ENCODE measurements at regions not wholly inside any gene's neighbourhood (a gene's known extent, or its start where the extent isn't known, plus 50 kb on each side); places are given as distances from the start of the nearest gene placed in this dataset.

DNA sequence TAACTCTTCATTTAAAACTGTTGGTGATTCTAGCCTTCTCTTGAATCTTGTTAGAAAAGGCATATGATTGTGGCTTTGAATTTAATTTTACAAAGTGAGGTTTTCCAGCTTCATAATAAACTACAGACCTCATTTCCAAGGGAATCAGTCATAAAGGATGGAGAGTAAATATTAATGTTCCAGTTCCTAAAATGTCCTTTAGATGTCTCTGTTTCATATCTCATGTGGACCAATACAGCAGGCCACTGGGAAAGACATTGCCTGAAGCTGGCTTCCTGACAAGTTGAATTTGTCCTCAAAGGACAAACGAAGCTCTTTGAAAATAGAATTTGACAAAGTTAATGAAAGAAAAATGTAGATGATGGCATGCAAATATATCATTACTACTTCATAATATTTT lies 125.4 kb downstream of the ZNF330 start:
- no peak overlapping the region for H3K4me3 ChIP-seq (ENCODE audit: low read depth, low read length)
- TF ChIP-seq CTCF (IDR thresholded peaks at IDR 0.05; ENCODE audit: low read depth, low read length) = peak; percentile 34

GRCh38 chr4:141347684-141348083 lies 127.0 kb downstream of the ZNF330 start:
- H3K4me3 ChIP-seq (ENCODE audit: low read depth, low read length) = no peak overlapping the region
- TF ChIP-seq CTCF (IDR thresholded peaks at IDR 0.05; ENCODE audit: low read depth, low read length) = no peak

DNA sequence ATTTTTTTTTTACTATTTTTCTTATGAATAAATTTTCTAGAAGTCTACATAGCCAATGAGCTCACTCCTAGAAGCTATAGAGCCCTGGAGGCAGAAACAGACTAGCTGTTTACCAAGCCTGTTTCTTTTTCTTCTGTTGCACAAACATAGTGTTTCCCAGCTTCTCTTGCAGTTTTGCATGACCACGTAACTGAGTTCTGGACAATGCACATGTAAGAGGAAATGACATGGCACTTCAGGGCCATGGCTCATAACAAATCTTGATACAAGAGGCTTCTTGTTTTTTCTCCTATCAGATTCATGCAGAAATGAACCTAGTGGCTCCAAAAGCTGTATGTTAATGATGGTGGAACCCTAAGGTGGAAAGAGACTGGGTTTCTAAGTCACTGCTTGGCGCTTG lies 127.4 kb downstream of the ZNF330 start:
- TF ChIP-seq CTCF (IDR thresholded peaks at IDR 0.05; ENCODE audit: low read depth, low read length) = no peak
- no peak overlapping the region for H3K4me3 ChIP-seq (ENCODE audit: low read depth, low read length)

DNA sequence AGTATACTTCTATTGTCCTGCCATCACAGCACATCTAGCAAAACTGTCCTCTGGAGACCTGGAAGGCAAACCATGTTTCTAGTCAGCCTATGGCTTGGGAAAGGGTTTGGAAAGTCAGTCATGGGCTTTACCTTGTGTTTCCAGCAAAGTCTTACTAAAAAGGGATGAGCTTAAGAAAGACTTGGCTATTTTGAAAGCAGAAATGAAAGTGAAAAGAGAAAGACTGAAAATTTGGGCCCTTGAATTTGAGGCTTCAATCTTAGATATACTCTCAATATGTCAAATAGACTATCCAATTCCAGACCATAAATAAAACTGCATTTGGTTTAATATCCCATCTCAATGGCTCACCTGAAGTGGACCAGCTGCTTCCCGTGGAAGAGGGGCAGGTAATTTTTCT lies 127.9 kb downstream of the ZNF330 start:
- no peak overlapping the region for H3K4me3 ChIP-seq (ENCODE audit: low read depth, low read length)
- TF ChIP-seq CTCF (IDR thresholded peaks at IDR 0.05; ENCODE audit: low read depth, low read length) = no peak

DNA sequence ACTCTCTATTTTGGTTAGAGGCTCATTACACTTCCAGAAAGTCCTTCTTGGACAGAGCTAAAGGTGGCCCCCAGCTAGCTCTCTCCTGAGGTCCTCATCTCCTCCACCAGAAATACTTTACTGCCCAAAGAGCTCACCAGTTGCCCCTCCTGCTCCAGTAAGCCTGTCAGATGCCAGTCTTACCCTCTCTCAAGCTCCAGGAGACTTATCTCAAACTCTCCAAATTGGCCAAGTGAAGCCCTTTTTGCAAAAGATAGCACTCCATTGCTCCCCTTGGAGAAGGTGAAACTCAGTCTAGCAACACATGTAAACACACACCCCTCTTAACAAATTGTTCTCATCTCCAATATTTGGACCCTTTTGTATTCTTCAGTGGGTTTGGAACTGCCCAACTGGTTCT lies 128.5 kb downstream of the ZNF330 start:
- no peak overlapping the region for H3K4me3 ChIP-seq (ENCODE audit: low read depth, low read length)
- no peak for TF ChIP-seq CTCF (IDR thresholded peaks at IDR 0.05; ENCODE audit: low read depth, low read length)

DNA sequence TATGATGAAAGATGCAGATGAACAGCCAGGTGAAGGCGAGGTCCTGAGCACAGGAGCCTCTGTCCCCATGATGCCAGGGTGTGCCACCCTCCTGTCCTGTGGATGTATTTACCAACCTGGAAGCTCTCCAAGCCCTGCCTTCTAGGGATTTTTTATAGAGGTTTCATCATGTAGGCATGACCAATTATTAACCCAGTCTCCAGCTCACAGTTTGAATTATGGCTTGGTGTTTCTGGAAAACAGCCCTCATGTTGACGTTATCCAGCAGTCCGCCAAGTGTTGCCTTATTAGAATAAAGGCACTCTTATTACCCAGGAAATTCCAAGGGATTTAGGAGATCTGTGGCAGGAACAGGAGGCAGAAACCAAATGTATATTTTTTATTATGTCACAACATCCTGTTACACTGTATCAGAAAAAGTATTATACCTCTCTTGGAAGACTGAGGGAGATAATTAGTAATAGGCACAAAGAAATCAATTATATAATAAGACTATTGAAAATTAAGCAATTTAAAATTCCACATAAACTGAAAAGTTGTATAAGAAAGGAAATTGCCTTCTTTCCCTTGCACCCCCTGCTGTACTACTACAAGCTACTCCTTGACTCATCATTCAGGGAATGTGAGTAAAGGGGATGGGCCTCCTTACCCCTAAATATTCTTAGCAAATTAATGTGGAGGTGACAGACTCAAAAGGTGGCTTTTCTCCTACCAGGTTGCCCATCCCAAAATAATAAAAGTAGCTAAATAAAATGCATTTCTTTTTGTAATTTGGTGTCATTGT lies 129.6 kb downstream of the ZNF330 start:
- TF ChIP-seq CTCF (IDR thresholded peaks at IDR 0.05; ENCODE audit: low read depth, low read length) = no peak
- no peak overlapping the region for H3K4me3 ChIP-seq (ENCODE audit: low read depth, low read length)

GRCh38 chr4:141352331-141352730 lies 131.6 kb downstream of the ZNF330 start:
- H3K4me3 ChIP-seq (ENCODE audit: low read depth, low read length) = no peak overlapping the region
- TF ChIP-seq CTCF (IDR thresholded peaks at IDR 0.05; ENCODE audit: low read depth, low read length) = no peak
